ENCODE measurements at regions not wholly inside any gene's neighbourhood (a gene's known extent, or its start where the extent isn't known, plus 50 kb on each side); places are given as distances from the start of the nearest gene placed in this dataset.
"Not testable (repeated sequence)": the region's sequence is repeated elsewhere in the genome, so short reads cannot be mapped to it uniquely, and the experiment has no call there.

DNA sequence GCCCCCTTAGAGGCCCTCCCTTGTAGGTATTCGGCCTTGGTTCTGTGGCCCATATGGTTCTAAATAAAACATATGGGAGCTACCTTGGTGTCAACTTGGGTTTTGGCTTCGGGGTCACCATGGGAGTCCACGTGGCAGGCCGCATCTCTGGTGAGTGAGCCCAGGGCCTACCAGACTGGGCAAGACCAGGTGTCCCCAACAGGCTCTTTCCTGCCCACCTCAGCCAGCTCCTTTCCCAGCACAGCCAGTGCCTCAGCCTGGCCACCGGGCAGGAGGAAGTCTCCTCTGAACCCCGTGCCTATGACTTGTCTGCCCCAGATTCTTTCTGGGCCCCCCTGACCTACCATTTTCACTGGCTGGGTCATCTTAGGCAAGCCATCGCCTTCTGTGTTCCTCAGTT, 268.8 kb upstream of the TEKT4 start:
- peaks cover 10% of the 10 kb centered on the region for H3K27me3 ChIP-seq
- ATAC-seq: no peak
- no peaks in the 10 kb centered on the region for H3K9me3 ChIP-seq
- TF ChIP-seq POLR2AphosphoS5 (IDR thresholded peaks at IDR 0.05) (no peak), POLR2A (IDR thresholded peaks at IDR 0.05) (no peak)
- TF ChIP-seq, protein P1, sequence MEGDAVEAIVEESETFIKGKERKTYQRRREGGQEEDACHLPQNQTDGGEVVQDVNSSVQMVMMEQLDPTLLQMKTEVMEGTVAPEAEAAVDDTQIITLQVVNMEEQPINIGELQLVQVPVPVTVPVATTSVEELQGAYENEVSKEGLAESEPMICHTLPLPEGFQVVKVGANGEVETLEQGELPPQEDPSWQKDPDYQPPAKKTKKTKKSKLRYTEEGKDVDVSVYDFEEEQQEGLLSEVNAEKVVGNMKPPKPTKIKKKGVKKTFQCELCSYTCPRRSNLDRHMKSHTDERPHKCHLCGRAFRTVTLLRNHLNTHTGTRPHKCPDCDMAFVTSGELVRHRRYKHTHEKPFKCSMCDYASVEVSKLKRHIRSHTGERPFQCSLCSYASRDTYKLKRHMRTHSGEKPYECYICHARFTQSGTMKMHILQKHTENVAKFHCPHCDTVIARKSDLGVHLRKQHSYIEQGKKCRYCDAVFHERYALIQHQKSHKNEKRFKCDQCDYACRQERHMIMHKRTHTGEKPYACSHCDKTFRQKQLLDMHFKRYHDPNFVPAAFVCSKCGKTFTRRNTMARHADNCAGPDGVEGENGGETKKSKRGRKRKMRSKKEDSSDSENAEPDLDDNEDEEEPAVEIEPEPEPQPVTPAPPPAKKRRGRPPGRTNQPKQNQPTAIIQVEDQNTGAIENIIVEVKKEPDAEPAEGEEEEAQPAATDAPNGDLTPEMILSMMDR (IDR thresholded peaks at IDR 0.05): no peak
- no peaks in the 10 kb centered on the region for H3K4me1 ChIP-seq
- H3K36me3 ChIP-seq: no peaks in the 10 kb centered on the region
- H3K27ac ChIP-seq: no peak overlapping the region
- WGBS, 2 donors (ENCODE audit: low coverage in 1 of 2): 79 to 92% methylated on average over 2 to 4 of the region's 7 CpGs
- no peak overlapping the region for H3K4me3 ChIP-seq

DNA sequence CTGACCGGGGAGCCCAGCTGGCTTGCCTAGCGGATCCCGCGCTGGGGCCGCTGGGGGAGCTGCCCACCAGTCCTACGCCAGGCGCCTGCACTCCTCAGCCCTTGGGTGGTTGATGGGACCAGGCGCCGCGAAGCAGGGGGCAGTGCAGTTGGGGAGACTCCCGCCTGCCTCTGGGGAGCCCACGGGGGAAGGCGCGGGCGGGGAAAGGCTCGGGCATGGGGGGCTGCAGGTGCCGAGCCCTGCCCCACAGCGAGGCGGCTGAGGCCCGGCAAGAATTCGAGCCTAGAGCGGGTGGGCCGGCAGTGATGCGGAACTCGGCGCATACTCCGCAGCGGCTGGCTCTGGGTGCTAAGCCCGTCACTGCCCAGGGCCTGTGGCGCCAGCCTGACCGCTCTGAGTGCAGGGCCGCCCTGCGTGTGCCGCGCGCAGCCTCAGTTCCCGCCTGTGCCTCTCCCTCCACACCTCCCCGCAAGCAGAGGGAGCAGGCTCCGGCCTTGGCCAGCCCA, 249.1 kb upstream of the TEKT4 start:
- TF ChIP-seq POLR2A (IDR thresholded peaks at IDR 0.05) (no peak), EP300 (IDR thresholded peaks at IDR 0.05) (no peak), POLR2AphosphoS5 (IDR thresholded peaks at IDR 0.05) (no peak)
- TF ChIP-seq, protein P1 (IDR thresholded peaks at IDR 0.05): no peak
- Histone ChIP-seq H3K27ac (no peak overlapping the region), H3K4me3 (peak overlapping the region in 1 of 2 donors; percentile 10), H3K27me3 (peaks cover 9% of the 10 kb centered on the region), H3K4me1 (no peaks in the 10 kb centered on the region), H3K36me3 (no peaks in the 10 kb centered on the region), H3K9me3 (peaks cover 0 to 5% (median 0%) of the 10 kb centered on the region in 3 donors)
- no CpG with 5 or more reads among the region's 39 CpGs for WGBS, 2 donors (ENCODE audit: low coverage in 1 of 2)
- ATAC-seq: no peak

DNA sequence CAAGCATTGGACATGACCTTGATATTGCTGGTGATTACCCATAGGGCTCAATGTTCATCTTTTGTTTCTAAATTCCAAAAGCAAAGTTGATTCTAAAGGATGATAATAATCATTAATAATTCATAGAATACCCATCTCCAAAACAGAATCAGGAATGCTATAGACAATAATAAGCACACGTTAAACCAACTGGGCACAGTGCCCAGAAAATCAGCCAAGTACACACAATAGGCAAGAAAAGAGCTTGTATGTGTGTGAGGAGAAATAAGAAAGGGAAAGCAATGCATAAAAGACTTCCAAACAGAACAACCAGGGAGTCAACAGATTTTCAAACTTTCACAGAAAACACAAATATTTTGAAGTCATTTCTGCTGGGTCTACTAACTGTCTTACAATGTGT, 242.3 kb upstream of the TEKT4 start:
- not testable (repeated sequence) for H3K27me3 ChIP-seq, H3K36me3 ChIP-seq, H3K4me3 ChIP-seq, H3K4me1 ChIP-seq, ATAC-seq, H3K9me3 ChIP-seq, H3K27ac ChIP-seq
- 13 to 73% methylated on average over 1 of the region's 1 CpG for WGBS, 2 donors (ENCODE audit: low coverage in 1 of 2)

DNA sequence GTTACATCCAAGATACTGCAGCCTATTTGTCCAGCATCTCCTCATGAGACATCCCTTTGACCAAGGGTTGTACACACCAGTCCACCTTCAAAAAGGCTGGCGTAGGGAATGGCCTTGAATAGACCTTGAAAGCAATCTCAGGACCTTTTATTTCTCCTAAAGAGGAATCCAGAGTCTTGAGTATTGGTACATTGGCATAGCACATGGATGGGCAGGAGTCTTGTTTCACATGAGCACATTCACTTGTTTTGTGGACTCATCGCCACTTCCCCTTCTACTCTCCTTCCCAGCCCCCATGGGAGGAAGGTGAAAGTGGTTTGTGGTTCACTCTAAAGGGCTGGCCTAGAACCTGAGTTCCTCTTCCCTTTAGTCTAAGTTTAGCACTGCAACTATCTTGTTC, 229.8 kb upstream of the TEKT4 start:
- 57% methylated on average over 1 of the region's 2 CpGs; no CpG with 5 or more reads in 1 of the 2 donors for WGBS, 2 donors (ENCODE audit: low coverage in 1 of 2)
- not testable (repeated sequence) for H3K4me1 ChIP-seq, H3K27ac ChIP-seq, H3K4me3 ChIP-seq, H3K36me3 ChIP-seq, H3K9me3 ChIP-seq, H3K27me3 ChIP-seq, ATAC-seq

DNA sequence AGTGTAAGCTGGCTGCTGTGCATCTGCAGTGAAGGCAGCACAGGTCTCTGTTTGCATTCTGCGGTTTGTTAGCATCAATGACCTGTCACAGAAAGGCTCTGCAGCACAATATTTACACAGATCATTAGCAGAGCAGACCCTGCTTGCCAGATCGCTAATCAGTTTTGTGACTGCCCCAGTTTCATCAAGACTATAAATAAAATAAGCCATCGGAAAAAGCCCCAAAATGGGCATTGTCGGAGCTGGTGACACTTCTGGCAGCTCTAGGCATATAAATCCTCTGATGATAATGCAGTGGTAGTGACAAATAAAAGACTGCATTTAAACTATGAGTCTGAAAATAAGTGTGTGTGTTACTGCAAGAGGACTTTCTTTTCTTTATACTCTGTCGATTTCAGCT, 219.1 kb upstream of the TEKT4 start:
- H3K27ac ChIP-seq, H3K9me3 ChIP-seq, ATAC-seq, H3K36me3 ChIP-seq, H3K27me3 ChIP-seq, H3K4me3 ChIP-seq, H3K4me1 ChIP-seq: not testable (repeated sequence)
- 57 to 62% methylated on average over 5 of the region's 5 CpGs for WGBS, 2 donors (ENCODE audit: low coverage in 1 of 2)

DNA sequence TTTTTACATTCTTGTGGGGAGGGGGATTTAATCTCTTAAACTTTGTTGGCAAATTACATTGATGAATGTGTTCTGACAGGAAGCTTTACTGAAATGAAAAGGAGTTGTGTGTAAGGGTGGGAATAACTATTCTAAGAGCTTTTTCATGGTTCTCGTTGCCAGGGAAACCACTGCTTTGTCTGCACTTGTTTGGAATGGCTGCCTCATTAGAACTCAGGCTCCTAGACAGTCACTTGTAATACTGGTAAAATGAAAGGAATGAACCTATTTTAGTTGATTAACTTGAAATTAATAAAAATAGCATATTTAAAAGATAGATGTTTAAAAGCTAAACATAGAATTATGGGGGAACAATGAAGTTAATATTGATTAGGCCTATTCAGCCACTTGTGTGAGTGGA, 201.4 kb upstream of the TEKT4 start:
- H3K4me1 ChIP-seq, H3K4me3 ChIP-seq, ATAC-seq, H3K9me3 ChIP-seq, H3K27ac ChIP-seq, H3K36me3 ChIP-seq, H3K27me3 ChIP-seq: not testable (repeated sequence)
- 14% methylated on average over 1 of the region's 1 CpG; no CpG with 5 or more reads in 1 of the 2 donors for WGBS, 2 donors (ENCODE audit: low coverage in 1 of 2)

DNA sequence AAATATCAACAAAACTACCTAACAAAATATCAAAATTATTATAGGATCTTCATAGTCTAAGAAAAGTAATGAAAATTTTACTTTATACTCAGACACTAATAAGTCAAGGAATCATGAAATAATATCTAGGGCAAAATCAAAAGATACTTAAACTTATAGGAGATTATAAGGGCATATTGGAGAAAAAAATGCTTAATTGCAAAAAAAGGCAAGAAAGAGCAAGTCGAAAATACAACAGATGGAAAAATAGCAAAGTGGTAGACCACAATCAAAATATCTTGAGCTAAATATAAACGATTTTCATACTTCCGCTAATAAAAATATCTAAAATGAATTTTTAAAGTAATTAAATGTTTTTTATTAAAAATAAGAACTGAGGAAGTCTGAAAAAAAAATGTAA, 177.0 kb upstream of the TEKT4 start:
- H3K36me3 ChIP-seq, ATAC-seq, H3K9me3 ChIP-seq, H3K27ac ChIP-seq, H3K27me3 ChIP-seq, H3K4me1 ChIP-seq, H3K4me3 ChIP-seq: not testable (repeated sequence)
- WGBS, 2 donors (ENCODE audit: low coverage in 1 of 2): 68 to 73% methylated on average over 3 of the region's 3 CpGs

DNA sequence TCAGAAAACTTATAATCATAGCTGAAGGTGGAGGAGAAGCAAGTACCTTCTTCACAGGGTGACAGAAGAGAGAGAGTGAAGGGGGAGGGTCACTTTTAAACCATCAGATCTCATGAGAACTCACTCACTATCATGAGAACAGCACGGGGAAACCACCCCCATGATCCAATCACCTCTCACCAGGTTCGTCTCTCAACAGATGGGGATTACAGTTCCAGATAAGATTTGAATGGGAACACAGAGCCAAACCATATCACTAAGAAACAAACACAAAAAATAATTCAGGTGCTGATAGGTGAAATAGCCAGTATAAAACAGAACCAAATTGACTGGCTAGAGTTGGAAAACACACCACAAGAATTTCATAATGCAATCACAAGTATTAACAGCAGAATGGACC, 162.2 kb upstream of the TEKT4 start:
- 38 to 41% methylated on average over 2 of the region's 2 CpGs for WGBS, 2 donors (ENCODE audit: low coverage in 1 of 2)
- not testable (repeated sequence) for H3K9me3 ChIP-seq, H3K27me3 ChIP-seq, H3K36me3 ChIP-seq, H3K4me1 ChIP-seq, H3K27ac ChIP-seq, ATAC-seq, H3K4me3 ChIP-seq

All from gastroesophageal sphincter (tissue), 4 donors.